Adrenal gland (tissue), 5 donors: ENCODE measurements at regions not wholly inside any gene's neighbourhood (a gene's known extent, or its start where the extent isn't known, plus 50 kb on each side); places are given as distances from the start of the nearest gene placed in this dataset.

Source experiments
- CTCF ChIP-seq, 6 experiments: fragments of 450-650 bp in 4 of 6; fragments of 200-600 bp in 2 of 6; sonication (generic) in 1 of 6; IDR thresholded peaks; 1 replicate in 5 of 6; 2 replicates in 1 of 6; pipeline versions ENCODE4 v1.5.1 to v1.8.0; 2016 to 2021; ENCODE audit warnings: antibody characterized with exemption in 6 of 6, mild to moderate bottlenecking in 2 of 6, moderate library complexity in 1 of 6
- POLR2A ChIP-seq, 2 donors: fragments of 450-650 bp; IDR thresholded peaks; one replicate each; pipeline ENCODE4 v1.6.1; 2017; ENCODE audit warnings: antibody characterized with exemption in 2 of 2, mild to moderate bottlenecking in 2 of 2, moderate library complexity in 1 of 2
- donor health status: DM: no; HTN: no; CAD: no.

GRCh38 chr12:114750917-114751316 lies 66.9 kb upstream of the TBX3 start:
- TF ChIP-seq CTCF (IDR thresholded peaks at IDR 0.05), result no peak
- no peak for TF ChIP-seq POLR2A (IDR thresholded peaks at IDR 0.05)
